Stimulated activated CD4-positive, alpha-beta T cell treated with anti-CD3 and anti-CD28 coated beads, Interleukin-1b, Interleukin-23, amount 100 ng/mL, for 1 hour (primary cell): ENCODE measurements at regions not wholly inside any gene's neighbourhood (a gene's known extent, or its start where the extent isn't known, plus 50 kb on each side); places are given as distances from the start of the nearest gene placed in this dataset.
"Not testable (repeated sequence)": the region's sequence is repeated elsewhere in the genome, so short reads cannot be mapped to it uniquely, and the experiment has no call there.

Experiments used
- DNase-seq, 2 donors: peaks; one replicate each; pipeline ENCODE4 v3.0.0-alpha.2; 2020; ENCODE audit warnings: low read depth in 2 of 2

- no peak for DNase-seq
Measured at GRCh38 chr5:164202338-164202737, 696.9 kb downstream of the MAT2B start.

GRCh38 chr5:164203581-164204225, 698.3 kb downstream of the MAT2B start:
- no peak for DNase-seq

- no peak for DNase-seq
Measured at GRCh38 chr5:164204338-164204946, 699.0 kb downstream of the MAT2B start.

DNA sequence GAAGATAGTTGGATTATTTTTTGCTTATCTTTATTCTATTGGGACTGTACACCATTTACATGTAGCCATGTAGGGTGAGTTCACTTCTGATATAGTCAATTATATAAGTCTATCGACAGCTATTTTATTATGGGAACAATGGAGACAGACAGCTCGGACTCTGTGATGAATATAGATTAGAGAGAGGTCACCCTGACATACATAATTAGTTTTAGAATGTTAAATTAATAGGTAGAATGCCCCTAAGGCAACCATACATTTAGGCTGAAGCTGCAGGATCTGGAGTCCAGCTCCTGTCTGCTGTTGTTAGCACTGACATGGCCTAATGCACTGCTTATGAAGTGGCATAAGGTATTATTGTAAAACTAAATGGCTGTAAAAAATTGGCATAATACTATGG, 700.8 kb downstream of the MAT2B start:
- no peak for DNase-seq

DNA sequence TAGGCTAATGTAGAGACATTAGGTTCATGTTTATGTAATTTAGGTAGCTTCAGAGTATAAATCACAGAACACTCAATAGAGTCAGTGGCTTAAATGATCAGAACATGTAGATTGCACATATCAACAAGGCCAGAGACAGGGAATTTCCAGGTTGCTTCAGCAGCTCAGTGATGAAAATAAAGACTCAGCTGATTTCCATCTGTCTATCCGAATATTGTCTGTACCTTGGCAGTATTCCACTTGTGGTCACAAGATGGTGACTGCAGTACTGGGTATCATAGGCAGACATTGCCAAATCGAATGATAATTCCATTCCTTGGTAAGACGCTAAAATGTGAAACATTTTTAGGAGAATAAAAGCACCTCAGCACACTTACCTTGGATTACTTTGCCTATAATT, 702.2 kb downstream of the MAT2B start:
- no peak for DNase-seq

GRCh38 chr5:164210491-164210890, 705.1 kb downstream of the MAT2B start:
- no peak for DNase-seq

DNA sequence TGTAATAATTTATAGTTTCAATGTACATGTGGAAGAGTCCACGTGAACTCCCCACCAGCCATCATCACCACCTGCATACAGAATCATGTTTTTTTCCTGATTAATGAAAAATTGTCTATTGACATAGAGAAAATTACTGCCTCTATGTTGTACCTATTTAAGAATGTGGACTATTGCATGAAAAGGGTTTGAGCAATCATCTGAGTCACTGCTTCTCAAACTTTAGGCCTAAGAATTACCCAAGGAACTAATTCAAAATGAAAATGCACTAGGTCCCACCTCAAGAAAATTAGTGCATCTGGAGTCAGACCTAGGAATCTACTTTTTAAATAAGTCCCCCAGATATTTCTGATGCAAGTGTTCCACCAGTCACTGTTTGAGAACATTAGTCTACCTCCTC, 709.3 kb downstream of the MAT2B start:
- no peak for DNase-seq

GRCh38 chr5:164217464-164217863, 712.0 kb downstream of the MAT2B start:
- no peak for DNase-seq

DNA sequence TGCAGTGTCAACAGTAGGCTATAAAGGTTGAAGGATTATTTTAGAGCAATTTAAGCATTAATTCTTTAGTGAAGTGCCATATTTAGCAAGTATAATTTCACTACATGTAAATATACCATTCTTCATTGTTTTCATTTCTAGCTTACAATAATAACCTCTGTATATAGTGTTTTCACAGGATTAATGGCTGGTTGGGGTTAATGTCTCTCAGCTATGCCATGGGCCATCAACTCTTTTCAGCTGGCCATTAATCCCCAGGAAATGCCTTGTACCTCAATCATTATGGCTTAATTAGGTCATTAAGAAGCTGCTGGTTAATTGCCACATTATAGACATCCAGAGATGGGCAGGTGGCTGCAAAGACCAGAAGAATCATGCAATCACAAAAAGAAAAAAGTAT, 715.1 kb downstream of the MAT2B start:
- DNase-seq, result no peak

DNA sequence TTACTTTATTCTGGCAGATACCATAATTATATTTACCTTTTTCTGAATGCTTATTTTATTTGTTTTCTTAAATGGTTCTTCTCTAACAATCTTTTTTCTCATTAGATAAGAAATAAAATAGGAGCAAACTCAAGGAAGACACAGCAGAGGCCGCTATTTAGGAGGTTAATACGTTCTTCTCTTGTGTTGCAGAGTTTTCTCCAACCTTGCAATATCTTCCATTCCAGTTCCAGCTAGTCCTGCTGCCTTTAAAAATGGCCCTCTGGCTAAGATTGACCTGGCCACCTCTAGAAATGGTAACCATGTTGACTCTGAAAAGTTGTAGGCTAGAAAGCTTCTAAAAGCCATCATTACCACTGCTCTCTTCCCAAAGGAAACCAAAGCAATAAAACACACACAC, 718.8 kb downstream of the MAT2B start:
- DNase-seq, result no peak

DNA sequence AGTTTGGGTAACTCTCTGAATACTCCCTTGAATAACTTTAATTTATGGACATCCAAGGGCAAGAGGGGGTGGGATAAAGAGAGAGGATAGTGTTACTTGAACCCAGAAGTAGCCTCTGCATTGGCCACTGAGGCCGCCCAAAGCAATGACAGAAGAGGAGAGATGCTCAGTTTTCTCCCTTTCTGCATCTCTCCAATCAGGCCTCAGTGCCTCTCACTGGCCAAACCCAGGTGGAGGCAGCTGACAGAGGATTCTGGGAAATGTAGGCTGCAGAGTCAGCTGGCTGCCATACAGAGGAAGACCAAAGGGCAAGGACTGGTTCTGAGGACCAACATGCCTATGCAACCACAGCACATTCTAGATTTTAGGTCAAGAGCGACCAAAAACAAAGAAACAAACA, 719.4 kb downstream of the MAT2B start:
- no peak for DNase-seq

GRCh38 chr5:164230341-164230740, 724.9 kb downstream of the MAT2B start:
- DNase-seq, result no peak

- no peak for DNase-seq
Measured at GRCh38 chr5:164233791-164234190, 728.4 kb downstream of the MAT2B start.

- no peak for DNase-seq
Measured at GRCh38 chr5:164234321-164234720, 728.9 kb downstream of the MAT2B start.

DNA sequence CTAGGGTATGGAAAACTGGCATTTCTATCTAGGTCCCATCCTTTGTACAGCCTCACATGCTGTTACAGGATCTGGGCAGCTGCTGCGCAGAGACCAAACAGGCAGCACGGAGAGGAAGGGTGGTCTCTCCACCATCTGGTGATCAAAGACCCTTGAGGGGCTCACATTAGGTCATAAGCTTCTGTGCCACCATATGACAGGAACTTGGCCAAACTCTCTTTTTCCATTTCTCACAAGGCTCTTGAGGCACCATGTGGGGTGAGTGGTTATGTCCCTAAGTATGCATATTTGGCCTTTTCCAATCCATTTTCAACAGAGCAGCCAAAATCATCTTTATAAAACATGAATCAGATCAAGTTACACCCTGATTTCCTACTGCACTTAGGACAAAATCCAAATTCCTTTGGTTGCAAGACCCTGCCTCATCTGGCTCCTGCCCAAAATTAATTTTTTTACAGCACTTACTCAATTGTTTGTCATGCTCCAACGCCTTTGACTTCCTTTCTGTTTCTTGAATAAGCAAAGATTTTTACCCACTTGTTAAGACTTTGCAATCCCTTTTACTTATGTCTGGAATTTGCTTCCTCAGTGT, 730.0 kb downstream of the MAT2B start:
- DNase-seq, result no peak

GRCh38 chr5:164237486-164237885, 732.1 kb downstream of the MAT2B start:
- no peak for DNase-seq

GRCh38 chr5:164251781-164252180, 746.4 kb downstream of the MAT2B start:
- DNase-seq, result not testable (repeated sequence)

GRCh38 chr5:164253764-164254163, 748.3 kb downstream of the MAT2B start:
- no peak for DNase-seq

- DNase-seq, result no peak
Measured at GRCh38 chr5:164255598-164256213, 750.3 kb downstream of the MAT2B start.

GRCh38 chr5:164256351-164256750, 750.9 kb downstream of the MAT2B start:
- no peak for DNase-seq

DNA sequence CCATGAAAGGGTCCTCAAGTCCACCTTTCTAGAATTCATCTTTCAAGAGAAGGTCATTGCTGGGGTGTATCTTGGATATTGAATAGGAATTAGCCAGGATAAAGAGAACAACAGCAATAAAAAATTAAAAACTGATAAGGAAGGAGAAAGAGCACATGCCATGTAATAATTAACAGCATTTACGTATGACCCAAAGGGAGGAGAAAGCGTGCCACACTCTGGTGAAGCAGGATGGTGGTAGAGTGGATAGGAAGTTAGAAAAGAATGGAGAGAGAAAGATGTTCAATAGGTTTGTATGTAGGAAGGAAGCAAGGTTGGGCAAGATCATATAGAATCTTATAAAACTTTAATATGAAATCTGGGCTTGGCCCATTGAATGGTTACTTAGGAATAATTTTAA, 751.5 kb downstream of the MAT2B start:
- DNase-seq, result no peak

DNA sequence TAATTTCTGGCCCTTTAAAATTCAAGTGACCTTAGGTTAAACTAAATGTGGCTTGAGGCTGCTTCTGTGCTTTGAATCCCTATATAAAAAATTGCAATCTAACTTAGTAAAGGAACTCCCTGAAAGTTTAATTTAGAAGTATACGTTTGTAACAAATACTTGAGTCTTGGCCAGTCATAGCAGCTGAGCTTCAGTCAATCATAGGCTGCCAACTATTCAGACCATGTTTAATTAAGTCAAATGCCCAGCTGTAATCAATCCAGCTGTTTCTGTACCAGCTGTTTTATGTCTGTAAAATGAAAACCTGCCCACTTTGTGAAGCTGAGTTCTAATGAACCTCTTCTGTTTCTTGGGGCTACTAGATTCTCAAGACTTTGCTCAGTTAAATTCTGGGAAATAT, 760.1 kb downstream of the MAT2B start:
- DNase-seq, result no peak

GRCh38 chr5:164266571-164266970, 761.2 kb downstream of the MAT2B start:
- no peak for DNase-seq
